Stomach smooth muscle (tissue), 2 donors: ENCODE measurements at regions not wholly inside any gene's neighbourhood (a gene's known extent, or its start where the extent isn't known, plus 50 kb on each side); places are given as distances from the start of the nearest gene placed in this dataset.

ENCODE experiments used
- H3K27ac ChIP-seq: one replicate; pipeline ENCODE4 v1.7.0; 2013; ENCODE audit warnings: mild to moderate bottlenecking, low read length, inconsistent platforms
- H3K27me3 ChIP-seq, 2 donors: one replicate each; pipeline ENCODE4 v1.7.0; 2013; ENCODE audit warnings: low read length in 2 of 2; ENCODE audit not compliant: insufficient read depth in 2 of 2, control insufficient read depth in 1 of 2
- H3K36me3 ChIP-seq, 2 donors: one replicate each; pipeline ENCODE4 v1.7.0; 2013; ENCODE audit warnings: low read length in 2 of 2; ENCODE audit not compliant: control insufficient read depth in 2 of 2, insufficient read depth in 2 of 2
- H3K4me1 ChIP-seq: one replicate; pipeline ENCODE4 v1.7.0; 2013; ENCODE audit warnings: low read length; ENCODE audit not compliant: control insufficient read depth, insufficient read depth
- H3K4me3 ChIP-seq, 2 donors: one replicate each; pipeline ENCODE4 v1.7.0; 2013; ENCODE audit warnings: low read length in 2 of 2
- H3K9ac ChIP-seq, 2 donors: one replicate each; pipeline ENCODE4 v1.7.0; 2013; ENCODE audit warnings: low read length in 2 of 2, mild to moderate bottlenecking in 1 of 2
- H3K9me3 ChIP-seq, 2 donors: one replicate each; pipeline ENCODE4 v1.7.0; 2013; ENCODE audit warnings: low read length in 2 of 2; ENCODE audit not compliant: control insufficient read depth in 2 of 2
- donor health status: healthy.
- donor health status: Pancreatic carcinoma.

GRCh38 chr11:79543101-79543500, 102.3 kb upstream of the TENM4 start:
- Histone ChIP-seq H3K9ac (no peak overlapping the region), H3K27me3 (no peaks in the 10 kb centered on the region), H3K4me1 (no peaks in the 10 kb centered on the region), H3K27ac (no peak overlapping the region), H3K36me3 (no peaks in the 10 kb centered on the region), H3K4me3 (no peak overlapping the region), H3K9me3 (no peaks in the 10 kb centered on the region)

DNA sequence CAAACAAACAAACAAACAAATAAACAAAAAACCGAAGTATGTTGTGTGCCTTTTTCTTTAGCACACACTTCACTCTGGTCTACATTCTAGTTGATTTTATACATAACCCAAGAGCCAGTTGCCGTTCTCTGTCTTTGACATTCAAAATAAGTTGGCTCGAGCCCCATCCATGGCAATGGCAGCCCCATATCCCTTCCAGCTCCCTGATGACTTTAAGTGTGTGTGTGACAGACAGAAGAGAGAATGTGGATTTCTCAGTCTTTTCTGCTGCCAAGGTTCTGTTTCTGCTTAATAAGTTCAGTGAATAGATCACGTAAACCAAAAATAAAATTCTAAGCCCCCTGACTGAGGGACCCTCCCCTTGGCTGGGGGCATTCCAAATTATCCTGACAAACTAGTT, 100.6 kb upstream of the TENM4 start:
- Histone ChIP-seq H3K27ac (no peak overlapping the region), H3K9ac (no peak overlapping the region), H3K9me3 (no peaks in the 10 kb centered on the region), H3K27me3 (no peaks in the 10 kb centered on the region), H3K36me3 (no peaks in the 10 kb centered on the region), H3K4me1 (no peaks in the 10 kb centered on the region), H3K4me3 (no peak overlapping the region)

- Histone ChIP-seq H3K27ac (no peak overlapping the region), H3K4me1 (no peaks in the 10 kb centered on the region), H3K4me3 (no peak overlapping the region), H3K36me3 (no peaks in the 10 kb centered on the region), H3K9ac (no peak overlapping the region), H3K27me3 (no peaks in the 10 kb centered on the region), H3K9me3 (no peaks in the 10 kb centered on the region)
Observed at GRCh38 chr11:79538775-79539174, 97.9 kb upstream of the TENM4 start.

GRCh38 chr11:79536155-79536917, 95.5 kb upstream of the TENM4 start:
- no peak overlapping the region for H3K27ac ChIP-seq
- H3K9ac ChIP-seq, result no peak overlapping the region
- H3K9me3 ChIP-seq, result no peaks in the 10 kb centered on the region
- H3K36me3 ChIP-seq, result no peaks in the 10 kb centered on the region
- no peak overlapping the region for H3K4me3 ChIP-seq
- no peaks in the 10 kb centered on the region for H3K4me1 ChIP-seq
- no peaks in the 10 kb centered on the region for H3K27me3 ChIP-seq

DNA sequence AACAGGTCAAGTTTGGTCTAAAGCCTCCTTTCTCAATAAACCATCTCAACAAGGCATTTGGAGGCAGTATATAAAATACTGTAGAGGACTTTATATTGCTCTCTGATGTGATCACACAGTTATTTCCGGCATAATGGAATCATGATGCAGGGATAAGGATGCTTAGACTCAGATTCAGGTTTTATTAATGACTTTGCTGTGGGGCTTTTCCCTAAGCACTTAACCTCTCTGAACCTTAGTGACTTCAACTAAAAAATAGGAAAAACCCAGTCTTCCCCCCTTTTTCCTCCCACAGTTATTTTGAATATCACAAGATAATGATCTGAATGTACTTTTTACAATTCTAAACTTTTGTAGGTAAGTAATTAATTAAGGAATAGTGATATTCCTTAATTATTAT, 94.8 kb upstream of the TENM4 start:
- H3K4me3 ChIP-seq, result no peak overlapping the region
- no peaks in the 10 kb centered on the region for H3K27me3 ChIP-seq
- H3K9me3 ChIP-seq, result no peaks in the 10 kb centered on the region
- no peaks in the 10 kb centered on the region for H3K4me1 ChIP-seq
- H3K9ac ChIP-seq, result no peak overlapping the region
- no peak overlapping the region for H3K27ac ChIP-seq
- H3K36me3 ChIP-seq, result no peaks in the 10 kb centered on the region

- Histone ChIP-seq H3K4me3 (no peak overlapping the region), H3K9ac (no peak overlapping the region), H3K9me3 (no peaks in the 10 kb centered on the region), H3K27me3 (no peaks in the 10 kb centered on the region), H3K4me1 (no peaks in the 10 kb centered on the region), H3K36me3 (no peaks in the 10 kb centered on the region), H3K27ac (no peak overlapping the region)
Observed at GRCh38 chr11:79525257-79525656, 84.4 kb upstream of the TENM4 start.

DNA sequence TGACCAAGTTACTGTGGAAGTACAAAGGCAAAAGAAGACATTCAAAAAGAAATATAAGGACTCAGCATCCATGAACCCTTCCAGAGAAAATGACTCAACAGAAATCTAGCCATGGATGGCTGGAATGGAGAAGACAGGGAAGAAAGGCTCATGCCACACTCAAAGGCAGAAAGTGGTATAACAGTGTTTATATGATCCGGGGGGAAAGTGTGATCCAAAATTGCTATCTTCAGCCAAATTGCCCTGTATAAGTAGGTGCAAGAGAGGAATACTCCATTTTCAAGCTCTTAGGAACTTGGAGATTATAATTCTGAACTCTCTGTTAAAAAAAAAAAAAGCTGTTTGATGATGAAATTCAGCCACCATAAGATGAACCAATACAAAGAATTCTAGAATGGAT, 81.8 kb upstream of the TENM4 start:
- no peak overlapping the region for H3K27ac ChIP-seq
- H3K27me3 ChIP-seq, result no peaks in the 10 kb centered on the region
- H3K9me3 ChIP-seq, result no peaks in the 10 kb centered on the region
- no peak overlapping the region for H3K9ac ChIP-seq
- no peak overlapping the region for H3K4me3 ChIP-seq
- H3K36me3 ChIP-seq, result no peaks in the 10 kb centered on the region
- H3K4me1 ChIP-seq, result no peaks in the 10 kb centered on the region

DNA sequence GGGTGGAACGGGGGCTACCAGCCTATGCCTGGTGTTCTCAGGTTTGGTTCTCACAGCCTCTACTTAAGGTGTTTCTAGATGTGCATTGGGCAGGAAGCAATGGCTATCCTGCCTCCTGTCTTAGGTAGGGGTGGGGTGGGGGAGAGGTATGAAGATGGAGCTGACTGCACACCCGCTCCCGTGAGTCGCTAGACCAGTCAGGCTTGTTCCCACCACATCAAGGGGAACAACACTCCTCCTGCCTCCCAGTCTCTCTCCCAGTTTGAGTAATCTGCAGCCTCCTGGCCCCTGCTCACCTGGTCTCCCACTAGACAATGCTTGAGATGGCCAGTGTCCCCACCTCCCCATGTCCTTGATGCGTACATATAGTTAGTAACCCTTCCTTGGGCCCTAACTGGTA, 79.3 kb upstream of the TENM4 start:
- no peaks in the 10 kb centered on the region for H3K9me3 ChIP-seq
- H3K27me3 ChIP-seq, result peaks cover 0 to 2% of the 10 kb centered on the region in 2 donors
- no peak overlapping the region for H3K27ac ChIP-seq
- no peak overlapping the region for H3K4me3 ChIP-seq
- no peaks in the 10 kb centered on the region for H3K36me3 ChIP-seq
- no peak overlapping the region for H3K9ac ChIP-seq
- no peaks in the 10 kb centered on the region for H3K4me1 ChIP-seq

GRCh38 chr11:79515781-79516180, 75.0 kb upstream of the TENM4 start:
- Histone ChIP-seq H3K36me3 (no peaks in the 10 kb centered on the region), H3K27ac (no peak overlapping the region), H3K4me3 (no peak overlapping the region), H3K4me1 (no peaks in the 10 kb centered on the region), H3K27me3 (peaks cover 0 to 2% of the 10 kb centered on the region in 2 donors), H3K9ac (no peak overlapping the region), H3K9me3 (peaks cover 8% of the 10 kb centered on the region in 2 donors)

- H3K9me3 ChIP-seq, result peaks cover 8% of the 10 kb centered on the region in 2 donors
- H3K9ac ChIP-seq, result no peak overlapping the region
- no peak overlapping the region for H3K27ac ChIP-seq
- no peaks in the 10 kb centered on the region for H3K36me3 ChIP-seq
- H3K4me3 ChIP-seq, result no peak overlapping the region
- H3K4me1 ChIP-seq, result no peaks in the 10 kb centered on the region
- H3K27me3 ChIP-seq, result peaks cover 0 to 2% of the 10 kb centered on the region in 2 donors
Observed at GRCh38 chr11:79514695-79515094, 73.9 kb upstream of the TENM4 start.

GRCh38 chr11:79514290-79514689, 73.5 kb upstream of the TENM4 start:
- Histone ChIP-seq H3K4me1 (no peaks in the 10 kb centered on the region), H3K4me3 (no peak overlapping the region), H3K27me3 (peaks cover 0 to 2% of the 10 kb centered on the region in 2 donors), H3K36me3 (no peaks in the 10 kb centered on the region), H3K9ac (no peak overlapping the region), H3K9me3 (peaks cover 8% of the 10 kb centered on the region in 2 donors), H3K27ac (no peak overlapping the region)
